Right forelimb (tissue), 1 donor: ENCODE measurements at regions not wholly inside any gene's neighbourhood (a gene's known extent, or its start where the extent isn't known, plus 50 kb on each side); places are given as distances from the start of the nearest gene placed in this dataset.

Experiments
- DNase-seq: peaks from one replicate; pipeline ENCODE4 v3.0.0-alpha.2; 2018

DNA sequence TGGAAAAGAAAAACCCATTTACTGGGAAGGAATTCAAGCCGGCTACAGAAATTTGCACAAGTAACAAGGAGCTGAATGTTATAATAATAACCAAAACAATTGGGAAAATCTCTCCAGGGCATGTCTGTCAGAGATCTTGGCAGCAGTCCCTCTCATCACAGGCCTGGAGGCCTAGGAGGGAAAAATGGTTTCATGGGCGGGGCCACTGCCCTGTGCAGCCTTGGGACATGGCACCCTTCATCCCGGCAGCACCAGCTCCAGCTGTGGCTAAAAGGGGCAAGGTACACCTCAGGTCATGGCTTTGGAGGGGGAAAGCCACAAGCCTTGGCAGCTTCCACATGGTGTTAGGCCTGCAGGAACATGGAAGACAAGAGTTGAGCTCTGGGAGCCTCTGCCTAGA, 513.1 kb upstream of the CNKSR2 start:
- no peak for DNase-seq

DNA sequence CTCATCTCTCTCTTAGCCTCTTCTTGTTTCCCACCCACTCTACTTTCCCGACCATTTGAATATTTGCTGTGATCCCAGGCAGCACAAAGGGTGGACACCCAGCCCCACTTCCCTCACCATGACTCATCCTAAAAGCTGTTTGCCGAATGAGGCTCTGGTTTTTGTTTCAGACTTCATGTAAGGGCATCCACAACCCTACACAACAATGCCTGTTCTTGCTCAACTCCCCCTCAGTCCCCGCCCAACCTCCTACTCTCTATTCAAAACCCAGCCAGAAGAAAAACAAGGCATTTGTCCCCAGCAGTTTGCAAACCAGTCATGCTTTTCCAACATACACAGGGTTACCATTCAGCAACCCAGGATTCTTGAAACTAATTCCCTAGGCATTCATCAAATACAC, 516.5 kb upstream of the CNKSR2 start:
- DNase-seq: no peak

GRCh38 chrX:20838477-20838876, 535.7 kb upstream of the CNKSR2 start:
- no peak for DNase-seq

DNA sequence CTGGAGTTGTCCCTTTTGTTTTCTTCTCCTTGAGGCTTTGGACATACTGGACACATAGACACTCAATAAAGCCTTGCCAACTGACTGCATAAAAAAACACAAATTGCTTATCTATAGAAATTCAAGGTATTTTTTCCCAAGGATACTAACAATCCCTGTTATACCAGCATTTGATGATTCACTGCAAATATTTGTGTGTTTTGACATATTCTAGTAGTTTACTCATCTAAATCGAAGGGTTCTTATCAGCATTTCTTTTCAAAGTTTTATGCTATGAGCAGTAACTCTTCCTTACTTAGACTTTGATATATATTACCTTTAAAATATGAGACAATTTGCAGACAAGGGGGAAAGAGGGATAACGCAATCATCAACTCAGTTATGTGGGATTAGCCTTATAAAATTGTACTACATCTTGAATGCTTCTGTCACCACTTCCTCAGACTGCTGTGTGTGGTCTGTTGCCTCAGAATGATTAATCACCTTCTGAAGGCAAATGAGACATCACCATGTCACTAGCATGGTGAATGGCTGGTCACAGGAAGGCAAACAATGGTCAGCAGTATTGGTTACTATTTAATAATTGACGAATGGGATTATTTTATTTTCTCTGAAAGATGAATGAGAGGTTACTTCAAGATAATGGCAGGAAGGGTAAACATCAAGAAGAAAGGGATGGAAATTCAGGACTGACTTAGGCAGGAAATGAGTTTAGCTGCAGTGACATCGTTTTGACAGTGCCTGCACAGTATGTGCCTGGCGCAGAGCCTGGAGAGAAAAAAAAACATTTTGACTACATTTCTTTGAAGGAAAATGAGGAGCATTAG, 544.3 kb upstream of the CNKSR2 start:
- DNase-seq: no peak

GRCh38 chrX:20825984-20826383, 548.2 kb upstream of the CNKSR2 start:
- DNase-seq: no peak

DNA sequence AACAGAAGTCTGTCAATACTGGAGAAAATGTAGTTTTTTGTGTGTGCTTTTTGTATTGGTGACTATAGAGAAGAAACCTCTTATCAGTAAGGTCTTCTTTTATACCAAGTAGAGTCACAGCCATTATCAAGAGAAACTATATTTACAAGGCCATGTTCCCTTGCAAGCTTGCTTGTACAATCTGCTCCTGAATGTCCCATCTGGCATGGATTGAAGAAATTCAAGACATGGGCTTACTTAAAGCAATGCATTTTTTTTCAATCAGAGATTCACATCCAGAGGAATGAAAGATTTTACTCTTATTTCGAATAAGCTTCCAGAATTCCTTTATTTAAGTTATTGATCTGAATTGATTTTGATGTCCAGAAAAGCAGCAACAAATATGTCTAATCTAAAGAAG, 537.3 kb upstream of the RPS6KA3 start:
- no peak for DNase-seq

GRCh38 chrX:20802036-20802435, 535.3 kb upstream of the RPS6KA3 start:
- DNase-seq: no peak

DNA sequence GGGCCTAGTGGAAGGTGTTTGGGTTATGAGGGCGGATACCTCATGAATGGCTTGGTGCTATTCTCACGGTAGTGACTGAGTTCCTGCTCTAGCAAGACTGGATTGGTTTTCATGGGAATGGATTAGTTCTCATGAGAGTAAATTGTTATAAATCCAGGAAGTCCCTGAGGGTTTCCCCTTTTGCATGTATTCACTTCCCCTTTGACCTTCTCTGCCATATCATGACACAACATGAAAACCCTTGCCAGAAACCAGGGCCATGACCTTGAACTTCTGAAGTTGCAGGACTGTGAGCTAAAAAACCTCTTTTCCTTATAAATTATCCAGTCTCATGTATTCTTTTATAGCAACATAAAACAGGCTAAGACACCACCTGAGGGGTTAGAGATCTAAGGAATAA, 529.7 kb upstream of the RPS6KA3 start:
- no peak for DNase-seq

- no peak for DNase-seq
These were observed 522.4 kb upstream of the RPS6KA3 start for GRCh38 chrX:20789103-20789502.

DNA sequence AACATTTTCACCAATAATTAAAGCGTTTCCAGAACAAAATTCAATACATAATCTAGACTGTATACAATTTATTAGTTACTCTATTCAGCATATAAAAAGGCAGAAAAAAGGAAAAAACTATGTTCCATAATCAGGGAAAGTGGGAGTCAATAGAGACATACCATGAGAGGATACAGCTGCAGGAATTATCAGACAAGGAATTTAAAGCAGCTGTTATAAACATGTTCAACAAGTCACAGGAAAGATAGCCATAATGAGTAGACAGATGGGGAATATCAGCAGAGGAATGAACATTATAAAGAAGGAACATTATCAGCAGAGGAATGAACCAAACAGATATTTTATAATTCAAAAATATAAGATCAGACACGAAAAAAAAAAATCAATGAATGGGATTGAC, 500.6 kb upstream of the RPS6KA3 start:
- DNase-seq: no peak

- no peak for DNase-seq
These were observed 489.9 kb upstream of the RPS6KA3 start for GRCh38 chrX:20756585-20756984.

- DNase-seq: no peak
These were observed 486.4 kb upstream of the RPS6KA3 start for GRCh38 chrX:20753076-20753475.

- DNase-seq: no peak
These were observed 480.0 kb upstream of the RPS6KA3 start for GRCh38 chrX:20746690-20747089.

DNA sequence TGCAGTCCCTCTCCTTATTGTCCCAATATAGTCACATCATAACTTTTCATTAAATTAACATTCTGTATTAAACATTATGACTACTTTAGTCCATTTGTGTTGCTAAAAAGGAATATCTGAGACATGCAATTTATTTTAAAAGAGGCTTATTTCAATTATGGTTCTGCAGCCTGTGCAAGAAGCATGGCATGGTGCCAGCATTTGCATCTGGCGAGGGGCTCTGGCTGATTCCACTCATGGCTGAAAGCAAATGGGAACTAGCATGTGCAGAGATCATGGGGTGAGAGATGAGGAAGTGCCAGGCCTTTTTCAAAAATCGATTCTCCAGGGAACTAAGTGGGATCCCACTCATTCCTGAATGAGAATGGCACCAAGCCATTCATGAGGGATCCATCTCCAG, 476.3 kb upstream of the RPS6KA3 start:
- no peak for DNase-seq

GRCh38 chrX:20742106-20742505, 475.4 kb upstream of the RPS6KA3 start:
- no peak for DNase-seq

- no peak for DNase-seq
These were observed 473.7 kb upstream of the RPS6KA3 start for GRCh38 chrX:20740443-20740842.

- DNase-seq: no peak
These were observed 472.5 kb upstream of the RPS6KA3 start for GRCh38 chrX:20739038-20739745.

DNA sequence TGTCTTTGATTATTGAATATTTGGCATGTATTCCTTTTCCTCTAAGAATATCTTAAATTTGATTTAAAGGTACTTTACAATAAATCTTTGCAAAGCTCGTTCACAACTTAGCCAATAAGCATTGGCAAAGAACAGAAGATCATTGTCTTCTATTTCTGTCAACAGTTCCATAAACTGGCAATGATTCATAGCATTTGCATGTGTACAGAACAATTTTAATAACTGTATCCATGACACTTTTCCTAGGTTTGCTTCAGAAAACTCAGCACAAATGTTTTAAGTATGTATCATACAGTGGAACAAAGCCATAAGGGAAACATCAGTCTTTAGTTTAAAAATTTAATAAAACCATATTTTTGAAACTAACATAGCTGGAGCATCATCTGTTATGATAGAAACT, 462.7 kb upstream of the RPS6KA3 start:
- DNase-seq: no peak

DNA sequence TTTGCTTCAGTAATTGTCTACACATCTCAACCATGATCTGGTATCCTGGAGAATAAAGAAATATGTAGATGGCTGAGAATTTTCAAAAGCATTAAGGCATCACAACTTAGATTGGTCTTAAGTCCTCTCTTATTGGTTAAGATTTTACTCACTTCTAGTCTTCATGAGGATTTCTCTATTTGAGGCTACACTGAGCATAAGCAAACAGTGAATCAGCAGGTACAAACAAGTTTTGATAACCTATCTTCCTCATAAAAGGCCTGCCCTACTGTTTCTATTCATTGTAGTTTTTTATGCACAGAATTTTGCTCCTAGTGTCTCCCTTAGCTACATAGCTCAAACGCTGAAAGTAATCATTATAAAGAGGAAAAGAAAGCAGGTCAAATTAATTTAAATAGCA, 460.7 kb upstream of the RPS6KA3 start:
- DNase-seq: no peak

DNA sequence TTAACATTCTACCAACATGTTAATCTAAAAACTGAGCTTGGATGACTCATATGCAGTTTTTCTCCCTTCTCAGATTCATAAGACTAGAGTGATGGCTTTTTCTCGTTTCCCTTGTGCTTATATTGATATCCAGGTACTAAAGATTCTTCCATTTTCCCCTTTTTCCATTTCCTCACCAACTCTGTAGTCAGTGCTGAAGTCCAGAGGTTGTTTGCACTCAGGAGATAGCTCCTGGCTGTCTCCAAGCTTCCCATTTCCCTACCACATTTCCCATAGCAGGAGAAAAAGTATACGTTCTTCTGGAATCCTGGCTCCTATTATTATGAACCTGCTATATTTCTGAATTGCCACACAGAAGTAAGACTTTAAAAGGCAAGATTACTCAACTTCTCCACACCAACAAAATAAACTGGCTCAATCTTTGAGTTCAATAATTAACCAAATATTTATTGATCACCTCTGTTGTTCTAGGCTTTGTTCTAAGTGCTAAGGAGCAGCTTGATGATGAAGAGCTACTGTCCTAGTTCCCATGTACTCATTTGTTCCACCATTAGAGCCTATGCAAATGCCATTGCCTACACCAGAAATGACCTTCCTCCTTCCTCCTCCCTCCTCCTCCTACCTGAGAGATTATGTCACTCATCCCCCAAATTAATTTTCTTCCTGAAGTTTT, 454.4 kb upstream of the RPS6KA3 start:
- no peak for DNase-seq

- no peak for DNase-seq
These were observed 452.1 kb upstream of the RPS6KA3 start for GRCh38 chrX:20718592-20719380.

DNA sequence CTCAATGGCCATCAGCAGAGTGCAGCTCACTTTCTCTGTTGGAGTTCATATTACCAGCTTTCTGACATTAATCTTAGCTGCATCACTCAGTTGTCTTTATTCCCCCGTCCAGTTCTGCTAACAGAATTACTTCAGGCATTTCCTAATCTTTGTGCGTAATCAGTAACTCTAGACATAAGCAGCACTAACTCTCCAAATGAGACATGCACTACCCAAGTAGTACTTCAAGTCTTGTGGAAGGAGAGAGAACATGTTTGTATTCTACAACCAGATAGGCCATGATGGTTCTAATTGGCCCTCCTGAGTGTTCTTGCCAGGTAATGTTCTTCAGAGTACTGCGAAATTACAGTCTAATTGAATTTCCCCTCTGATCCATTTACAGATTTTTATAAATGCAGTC, 448.5 kb upstream of the RPS6KA3 start:
- DNase-seq: no peak

GRCh38 chrX:20712811-20713210, 446.1 kb upstream of the RPS6KA3 start:
- no peak for DNase-seq
